WERI-Rb-1 (cell line): ENCODE measurements at regions not wholly inside any gene's neighbourhood (a gene's known extent, or its start where the extent isn't known, plus 50 kb on each side); places are given as distances from the start of the nearest gene placed in this dataset.

Experiments used
- DNase-seq: peaks from one replicate; pipeline ENCODE4 v3.0.0-alpha.2; 2020
- H3K27ac ChIP-seq: fragments of 250-450 bp; sonication (Bioruptor Pico); 2 replicates; pipeline ENCODE4 v1.5.1; 2020; ENCODE audit warnings: mild to moderate bottlenecking, moderate library complexity
- H3K27me3 ChIP-seq: fragments of 250-450 bp; sonication (Bioruptor Pico); 2 replicates; pipeline ENCODE4 v1.5.1; 2021; ENCODE audit warnings: mild to moderate bottlenecking, low read depth, moderate library complexity; ENCODE audit not compliant: insufficient read depth, severe bottlenecking
- H3K36me3 ChIP-seq: fragments of 250-450 bp; sonication (Bioruptor Pico); 2 replicates; pipeline ENCODE4 v1.5.1; 2020; ENCODE audit warnings: mild to moderate bottlenecking, moderate library complexity
- H3K4me3 ChIP-seq: 2 replicates; pipeline ENCODE4 v1.5.1; 2011; ENCODE audit warnings: low read depth, mild to moderate bottlenecking, control low read depth, low read length
- H3K9me3 ChIP-seq: fragments of 250-450 bp; sonication (Bioruptor Pico); 2 replicates; pipeline ENCODE4 v1.5.1; 2021; ENCODE audit warnings: mild to moderate bottlenecking, moderate library complexity; ENCODE audit not compliant: severe bottlenecking
- CTCF ChIP-seq: IDR thresholded peaks from 2 replicates; pipeline ENCODE4 v1.5.1; 2011; ENCODE audit warnings: low read depth, mild to moderate bottlenecking, control low read depth, inconsistent platforms, low read length

GRCh38 chr11:92588393-92588792 lies 363.8 kb downstream of the FAT3 start:
- H3K4me3 ChIP-seq = no peak overlapping the region
- no peaks in the 10 kb centered on the region for H3K36me3 ChIP-seq
- no peak for DNase-seq
- no peaks in the 10 kb centered on the region for H3K9me3 ChIP-seq
- TF ChIP-seq CTCF = no peak
- H3K27me3 ChIP-seq = no peaks in the 10 kb centered on the region
- no peak overlapping the region for H3K27ac ChIP-seq

GRCh38 chr11:92589512-92589911 lies 364.9 kb downstream of the FAT3 start:
- H3K4me3 ChIP-seq = no peak overlapping the region
- H3K36me3 ChIP-seq = no peaks in the 10 kb centered on the region
- no peak for TF ChIP-seq CTCF
- no peaks in the 10 kb centered on the region for H3K27me3 ChIP-seq
- no peak overlapping the region for H3K27ac ChIP-seq
- H3K9me3 ChIP-seq = no peaks in the 10 kb centered on the region
- no peak for DNase-seq

GRCh38 chr11:92591521-92591920 lies 366.9 kb downstream of the FAT3 start:
- no peaks in the 10 kb centered on the region for H3K9me3 ChIP-seq
- no peak overlapping the region for H3K27ac ChIP-seq
- H3K36me3 ChIP-seq = no peaks in the 10 kb centered on the region
- H3K27me3 ChIP-seq = no peaks in the 10 kb centered on the region
- DNase-seq = no peak
- H3K4me3 ChIP-seq = no peak overlapping the region
- no peak for TF ChIP-seq CTCF

- no peaks in the 10 kb centered on the region for H3K9me3 ChIP-seq
- no peak overlapping the region for H3K27ac ChIP-seq
- no peak for TF ChIP-seq CTCF
These were observed 369.6 kb downstream of the FAT3 start for GRCh38 chr11:92594251-92594650.

GRCh38 chr11:92595052-92595451 lies 370.4 kb downstream of the FAT3 start:
- Histone ChIP-seq H3K27ac (no peak overlapping the region), H3K36me3 (no peaks in the 10 kb centered on the region), H3K27me3 (no peaks in the 10 kb centered on the region), H3K4me3 (no peak overlapping the region), H3K9me3 (no peaks in the 10 kb centered on the region)
- no peak for TF ChIP-seq CTCF
- DNase-seq = no peak

More at GRCh38 chr11:92594251-92594650, 369.6 kb downstream of the FAT3 start:
- Histone ChIP-seq H3K36me3 (no peaks in the 10 kb centered on the region), H3K4me3 (no peak overlapping the region), H3K27me3 (no peaks in the 10 kb centered on the region)
- no peak for DNase-seq

GRCh38 chr11:92596596-92597317 lies 372.1 kb downstream of the FAT3 start:
- Histone ChIP-seq H3K27me3 (no peaks in the 10 kb centered on the region), H3K4me3 (no peak overlapping the region), H3K9me3 (no peaks in the 10 kb centered on the region), H3K36me3 (no peaks in the 10 kb centered on the region), H3K27ac (no peak overlapping the region)
- DNase-seq = no peak
- no peak for TF ChIP-seq CTCF
